GM12878 (cell line): ENCODE measurements at regions not wholly inside any gene's neighbourhood (a gene's known extent, or its start where the extent isn't known, plus 50 kb on each side); places are given as distances from the start of the nearest gene placed in this dataset.

Experiments
- ATAC-seq: fragments of 200-7000 bp; cut with Tn5 transposase; 3 replicates; pipeline ENCODE4 v1.9.1; 2020; ENCODE audit warnings: mild to moderate bottlenecking, moderate library complexity
- BruUV-seq: library from RNA; stranded (reverse); fragments of 400-500 nt; replicated peaks from 2 replicates; lab custom pipeline; 2021; lab: Mats Ljungman, UMichigan
- CTCF ChIA-PET: fragments of 300-600 bp; sonication (Branson Sonifier 250); formaldehyde crosslinking; extraction: SDS; loops from one replicate; lab custom pipeline; 2021; ENCODE audit warnings: inconsistent platforms; lab: Yijun Ruan, JAX
- POLR2A ChIA-PET: fragments of 350-600 bp; formaldehyde crosslinking; extraction: SDS; loops from one replicate; lab custom pipeline; 2021; ENCODE audit warnings: inconsistent platforms; lab: Charles Lee
- RAD21 ChIA-PET: fragments of 300-600 bp; sonication (Branson Sonifier 250); formaldehyde crosslinking; loops from one replicate; lab custom pipeline; 2023; ENCODE audit warnings: antibody characterized with exemption; ENCODE audit not compliant: unreplicated experiment; lab: Charles Lee
- SMC1A ChIA-PET: fragments of 300-600 bp; sonication (Branson Sonifier 250); formaldehyde crosslinking; loops from one replicate; lab custom pipeline; 2023; ENCODE audit not compliant: unreplicated experiment, uncharacterized antibody; lab: Charles Lee
- DNase-seq: peaks from one replicate; pipeline ENCODE4 v3.0.0-alpha.2; 2011; ENCODE audit warnings: low read depth, low spot score
- FAIRE-seq: peaks from 3 replicates; lab custom pipeline; 2011; peaks lifted over from hg19 to GRCh38; lab: Jason Lieb, UNC
- H2AFZ ChIP-seq: 2 replicates; pipeline ENCODE4 v1.6.0; 2011; ENCODE audit warnings: low read depth, low read length, control low read depth; ENCODE audit not compliant: control insufficient read depth
- H3K27ac ChIP-seq: 2 replicates; pipeline ENCODE4 v1.5.1; 2011; ENCODE audit warnings: control low read depth; ENCODE audit not compliant: control insufficient read depth, insufficient read depth
- H3K27me3 ChIP-seq, 2 experiments: replicated peaks in 1 of 2; 2 replicates each; pipeline versions ENCODE4 v1.6.0 to v1.6.1; 2011; ENCODE audit warnings: low read length in 1 of 2; ENCODE audit not compliant: control insufficient read depth in 2 of 2, insufficient read depth in 2 of 2
- H3K36me3 ChIP-seq, 2 experiments: 2 replicates each; pipeline ENCODE4 v1.5.1; 2011; ENCODE audit warnings: low read length in 1 of 2; ENCODE audit not compliant: control insufficient read depth in 2 of 2, insufficient read depth in 2 of 2
- H3K4me1 ChIP-seq: 2 replicates; pipeline ENCODE4 v1.6.1; 2011; ENCODE audit warnings: mild to moderate bottlenecking, low read length, moderate library complexity, mixed read lengths; ENCODE audit not compliant: control insufficient read depth, insufficient read depth
- H3K4me2 ChIP-seq: 2 replicates; pipeline ENCODE4 v1.6.0; 2011; ENCODE audit warnings: control low read depth; ENCODE audit not compliant: control insufficient read depth, insufficient read depth
- H3K4me3 ChIP-seq: fragments of 200-600 bp; sonication (generic); 2 replicates; pipeline ENCODE4 v1.5.1; 2016
- H3K79me2 ChIP-seq: 2 replicates; pipeline ENCODE4 v1.6.0; 2011; ENCODE audit warnings: low read length; ENCODE audit not compliant: control insufficient read depth, insufficient read depth
- H3K9ac ChIP-seq: 2 replicates; pipeline ENCODE4 v1.8.0; 2011; ENCODE audit warnings: low read length, control low read depth, mixed read lengths; ENCODE audit not compliant: control insufficient read depth, insufficient read depth
- H3K9me3 ChIP-seq: replicated peaks from 3 replicates; pipeline ENCODE4 v1.5.1; 2011; ENCODE audit warnings: mild to moderate bottlenecking, low read length; ENCODE audit not compliant: control insufficient read depth, insufficient read depth
- H4K20me1 ChIP-seq: 2 replicates; pipeline ENCODE4 v1.6.0; 2011; ENCODE audit not compliant: control insufficient read depth, insufficient read depth
- BCL3 ChIP-seq: IDR thresholded peaks from 2 replicates; pipeline ENCODE4 v1.6.1; 2011; ENCODE audit warnings: borderline replicate concordance, low read depth, mild to moderate bottlenecking, moderate library complexity, low read length; ENCODE audit not compliant: insufficient read depth, poor library complexity, severe bottlenecking
- BRCA1 ChIP-seq: IDR thresholded peaks from 2 replicates; pipeline ENCODE4 v1.6.1; 2011; ENCODE audit warnings: low read depth, low read length, improper control_type of control experiment
- CBX5 ChIP-seq: sonication (generic); IDR thresholded peaks from 2 replicates; pipeline ENCODE4 v1.6.1; 2016; ENCODE audit warnings: low read depth, moderate library complexity, mild to moderate bottlenecking, inconsistent platforms
- POLR2A ChIP-seq: IDR thresholded peaks from 2 replicates; pipeline ENCODE4 v1.6.1; 2011; ENCODE audit warnings: low read depth, mild to moderate bottlenecking, low read length
- POLR2AphosphoS5 ChIP-seq: IDR thresholded peaks from 2 replicates; pipeline ENCODE4 v1.6.1; 2011; ENCODE audit warnings: mild to moderate bottlenecking, low read length, inconsistent platforms
- RELA ChIP-seq: fragments of 450-650 bp; IDR thresholded peaks from 2 replicates; pipeline ENCODE4 v1.8.0; 2014; ENCODE audit warnings: borderline replicate concordance; ENCODE audit not compliant: partially characterized antibody
- SPI1 ChIP-seq: IDR thresholded peaks from 2 replicates; pipeline ENCODE4 v1.6.1; 2011; ENCODE audit warnings: low read depth, mild to moderate bottlenecking, low read length, moderate library complexity, borderline replicate concordance; ENCODE audit not compliant: insufficient read depth
- SREBF1 ChIP-seq: IDR thresholded peaks from 2 replicates; pipeline ENCODE4 v1.6.1; 2012; ENCODE audit warnings: mild to moderate bottlenecking, low read length
- SUPT20H ChIP-seq: IDR thresholded peaks from 2 replicates; pipeline ENCODE4 v1.6.1; 2011; ENCODE audit warnings: low read depth, mild to moderate bottlenecking, low read length, moderate library complexity, borderline replicate concordance; ENCODE audit not compliant: control insufficient read depth
- TAF1 ChIP-seq: IDR thresholded peaks from 2 replicates; pipeline ENCODE4 v1.6.1; 2011; ENCODE audit warnings: mild to moderate bottlenecking, low read depth, low read length, borderline replicate concordance
- TBL1XR1 ChIP-seq: IDR thresholded peaks from 2 replicates; pipeline ENCODE4 v1.6.1; 2012; ENCODE audit warnings: low read depth, low read length, improper control_type of control experiment
- TCF12 ChIP-seq: IDR thresholded peaks from 2 replicates; pipeline ENCODE4 v1.6.1; 2011; ENCODE audit warnings: low read depth, mild to moderate bottlenecking, low read length
- YBX1 ChIP-seq: fragments of 450-650 bp; IDR thresholded peaks from 2 replicates; pipeline ENCODE4 v1.6.1; 2016; ENCODE audit warnings: antibody characterized with exemption
- ZBTB11 ChIP-seq: fragments of 450-650 bp; formaldehyde crosslinking; IDR thresholded peaks from 2 replicates; pipeline ENCODE4 v1.5.0; 2022; ENCODE audit warnings: mild to moderate bottlenecking, missing genetic modification characterization
- ZNF207 ChIP-seq: fragments of 450-650 bp; IDR thresholded peaks from 2 replicates; pipeline ENCODE4 v1.6.1; 2014; ENCODE audit warnings: antibody characterized with exemption, mild to moderate bottlenecking, borderline replicate concordance
- ZNF24 ChIP-seq: fragments of 450-650 bp; IDR thresholded peaks from 2 replicates; pipeline ENCODE4 v1.6.1; 2017; ENCODE audit warnings: antibody characterized with exemption, mild to moderate bottlenecking
- ZNF274 ChIP-seq: IDR thresholded peaks from one replicate; pipeline ENCODE4 v1.8.0; 2011; ENCODE audit not compliant: insufficient read length, insufficient read depth
- ZNF592 ChIP-seq: fragments of 450-650 bp; IDR thresholded peaks from 2 replicates; pipeline ENCODE4 v1.6.1; 2017; ENCODE audit warnings: mild to moderate bottlenecking, moderate library complexity
- WGBS: methylation state at CpG from one replicate; pipeline ENCODE4 v1.1.6; 2016; ENCODE audit warnings: low lambda C conversion rate; ENCODE audit not compliant: insufficient replicate concordance, insufficient coverage; ENCODE audit errors: missing lambda C conversion rate; 5-methylcytosine and 5-hydroxymethylcytosine counted together
- in situ Hi-C: fragments of 300-500 bp; cut with MboI; formaldehyde crosslinking; loops from 9 replicates; pipeline ENCODE4 v1.14.3; 2018; ENCODE audit warnings: mixed read lengths
- intact Hi-C: fragments of 100-400 bp; cut with micrococcal nuclease; formaldehyde crosslinking; loops from one replicate; pipeline ENCODE4 v1.14.2; 2022; ENCODE audit not compliant: unreplicated experiment

GRCh38 chr18:75782204-75782603 lies 354.7 kb upstream of the SMIM21 start:
- no peak overlapping the region for H2AFZ ChIP-seq
- ChIA-PET RAD21 (no interaction called here), SMC1A (interaction anchor here (1.2 kb wide), 1 partner anchor 52 kb away, joined by 3 read pairs; no protein-coding TSS in a partner anchor), POLR2A (no interaction called here), CTCF (no interaction called here)
- no peaks in the 10 kb centered on the region for H3K9me3 ChIP-seq
- DNase-seq (no peak), FAIRE-seq (no peak), ATAC-seq (no peak)
- no peaks in the 10 kb centered on the region; a peak in 1 of 4 replicates for H3K27me3 ChIP-seq
- intact Hi-C loops (no loop called here), in situ Hi-C loops (no loop called here)
- BruUV-seq: no TSS peak
- no peak overlapping the region for H3K4me2 ChIP-seq
- 47% methylated on average over 4 of the region's 4 CpGs for WGBS
- no peaks in the 10 kb centered on the region for H3K79me2 ChIP-seq
- no peaks in the 10 kb centered on the region for H3K36me3 ChIP-seq
- H3K9ac ChIP-seq: no peak overlapping the region
- H3K4me1 ChIP-seq: no peaks in the 10 kb centered on the region
- no peak overlapping the region for H3K27ac ChIP-seq
- no peak overlapping the region for H3K4me3 ChIP-seq
- H4K20me1 ChIP-seq: no peaks in the 10 kb centered on the region
- TF ChIP-seq BCL3 (no peak), SUPT20H (no peak), TBL1XR1 (no peak), ZBTB11 (no peak), ZNF24 (no peak), POLR2A (no peak), ZNF592 (no peak), SPI1 (no peak), ZNF207 (no peak), TCF12 (no peak), BRCA1 (no peak), POLR2AphosphoS5 (no peak), ZNF274 (no peak), TAF1 (no peak), CBX5 (no peak), YBX1 (no peak), SREBF1 (no peak), RELA (no peak)
